ENCODE measurements at regions not wholly inside any gene's neighbourhood (a gene's known extent, or its start where the extent isn't known, plus 50 kb on each side); places are given as distances from the start of the nearest gene placed in this dataset.
A peak's percentile ranks its signal among the peaks of the same experiment; 100 is the strongest.
"Not testable (repeated sequence)": the region's sequence is repeated elsewhere in the genome, so short reads cannot be mapped to it uniquely, and the experiment has no call there.

GRCh38 chr17:20917610-20918306, 125.1 kb downstream of the USP22 start:
- DNase-seq: not testable (repeated sequence)

GRCh38 chr17:20920095-20920814, 122.6 kb downstream of the USP22 start:
- DNase-seq: peak; percentile 27

GRCh38 chr17:20920815-20921199, 122.0 kb downstream of the USP22 start:
- DNase-seq: peak; percentile 76

- peak; percentile 66 for DNase-seq
Measured at GRCh38 chr17:20922128-20922670, 120.6 kb downstream of the USP22 start.

- DNase-seq: no peak
Measured at GRCh38 chr17:20924306-20924705, 118.5 kb downstream of the USP22 start.

- peak; percentile 25 for DNase-seq
Measured at GRCh38 chr17:20925091-20925490, 117.7 kb downstream of the USP22 start.

GRCh38 chr17:20925954-20926353, 116.9 kb downstream of the USP22 start:
- DNase-seq: no peak

- DNase-seq: peak; percentile 62
Measured at GRCh38 chr17:20926532-20926931, 116.3 kb downstream of the USP22 start.

GRCh38 chr17:20927308-20927977, 115.4 kb downstream of the USP22 start:
- DNase-seq: no peak

- no peak for DNase-seq
Measured at GRCh38 chr17:20929334-20929733, 113.5 kb downstream of the USP22 start.

GRCh38 chr17:20930081-20930760, 112.6 kb downstream of the USP22 start:
- DNase-seq: peak; percentile 71

- not testable (repeated sequence) for DNase-seq
Measured at GRCh38 chr17:20933040-20933439, 109.8 kb downstream of the USP22 start.

GRCh38 chr17:20934288-20934687, 108.5 kb downstream of the USP22 start:
- DNase-seq: peak; percentile 5

- peak; percentile 71 for DNase-seq
Measured at GRCh38 chr17:20935740-20936139, 107.1 kb downstream of the USP22 start.

- DNase-seq: no peak
Measured at GRCh38 chr17:20938244-20938643, 104.6 kb downstream of the USP22 start.

GRCh38 chr17:20938988-20939615, 103.7 kb downstream of the USP22 start:
- DNase-seq: no peak

- DNase-seq: no peak
Measured at GRCh38 chr17:20941872-20942271, 100.9 kb downstream of the USP22 start.

- DNase-seq: no peak
Measured at GRCh38 chr17:20944014-20944865, 98.6 kb downstream of the USP22 start.

GRCh38 chr17:20947708-20948107, 95.1 kb downstream of the USP22 start:
- not testable (repeated sequence) for DNase-seq

GRCh38 chr17:20948984-20949777, 93.6 kb downstream of the USP22 start:
- peak; percentile 4 for DNase-seq

Data from fibroblast of upper back skin (primary cell).